ENCODE measurements at regions not wholly inside any gene's neighbourhood (a gene's known extent, or its start where the extent isn't known, plus 50 kb on each side); places are given as distances from the start of the nearest gene placed in this dataset.

DNA sequence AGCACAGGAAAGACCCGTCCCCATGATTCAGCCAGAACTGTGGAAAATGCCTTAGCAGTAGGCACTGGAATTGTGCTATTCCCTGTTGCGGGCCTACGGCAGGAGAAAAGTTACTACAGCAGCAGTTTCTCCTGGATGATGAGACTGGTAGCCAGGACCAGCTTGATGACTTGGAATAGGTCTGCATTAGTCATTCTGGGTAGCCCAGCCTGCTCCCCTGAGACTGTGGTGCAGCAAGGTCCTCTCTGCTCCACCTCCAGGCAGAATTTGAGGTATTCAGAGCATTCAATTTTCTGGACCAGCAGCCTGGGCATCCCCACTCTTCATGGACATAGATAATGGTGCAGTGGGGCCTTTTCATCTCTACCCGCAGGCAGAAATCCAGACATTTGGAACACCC is 490.0 kb downstream of the SH2D4B start:
- no peak for DNase-seq

GRCh38 chr10:81031774-81032173 is 494.1 kb downstream of the SH2D4B start:
- no peak for DNase-seq

DNA sequence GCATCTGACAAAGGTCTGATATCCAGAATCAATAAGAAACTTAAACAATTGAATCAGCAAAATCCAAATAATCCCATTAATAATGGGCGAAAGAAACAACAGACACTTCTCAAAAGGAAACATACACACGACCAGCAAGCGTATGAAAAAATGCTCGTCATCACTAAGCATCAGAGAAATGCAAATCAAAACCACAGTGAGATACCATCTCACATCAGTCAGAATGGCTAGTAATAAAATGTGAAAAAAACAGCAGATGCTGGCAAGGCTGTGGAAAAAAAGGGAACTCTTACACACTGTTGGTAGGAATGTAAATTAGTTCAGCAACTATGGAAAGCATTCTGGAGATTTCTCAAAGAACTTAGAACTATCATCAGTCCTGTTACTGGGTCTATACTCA is 496.7 kb downstream of the SH2D4B start:
- no peak for DNase-seq

DNA sequence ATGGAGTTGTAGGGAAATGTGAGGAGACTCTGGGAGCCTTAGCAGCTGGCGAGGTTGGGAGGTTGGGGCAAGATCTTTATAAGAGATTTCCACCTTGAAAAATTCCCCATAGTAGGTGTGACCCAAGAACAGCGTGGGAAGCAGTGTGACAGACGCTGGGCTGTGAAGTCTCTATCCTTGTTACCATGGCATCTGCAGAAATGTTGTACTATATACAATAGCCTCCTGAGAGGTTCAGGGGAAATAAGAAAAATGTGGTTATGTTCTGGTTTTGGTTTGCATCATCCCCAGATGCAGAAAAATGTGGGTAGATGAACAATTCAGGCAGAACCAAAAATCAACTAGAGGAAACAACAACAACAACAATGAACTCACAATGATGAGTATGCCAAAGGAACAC is 498.6 kb downstream of the SH2D4B start:
- DNase-seq, result no peak

GRCh38 chr10:81040031-81040430 is 502.3 kb downstream of the SH2D4B start:
- no peak for DNase-seq

GRCh38 chr10:81040940-81041339 is 503.2 kb downstream of the SH2D4B start:
- DNase-seq, result no peak

DNA sequence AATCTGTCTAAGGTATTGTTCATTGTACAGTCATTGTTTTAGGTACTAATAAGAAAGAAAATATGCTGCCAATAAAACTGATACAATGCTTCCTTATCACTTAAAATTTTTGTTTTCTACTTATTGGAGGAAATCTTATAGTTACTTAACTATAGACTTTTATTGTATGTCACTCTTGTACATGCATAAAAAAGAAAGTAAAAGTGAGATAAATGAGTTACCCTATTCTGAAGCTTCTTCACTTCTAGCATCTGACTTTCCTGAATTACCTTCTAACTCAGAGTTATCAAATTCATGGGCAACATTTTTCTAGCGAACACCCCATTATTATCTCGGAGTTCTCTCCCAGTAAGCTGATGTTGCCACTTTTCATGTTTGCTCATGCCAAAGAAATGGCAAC is 504.9 kb downstream of the SH2D4B start:
- DNase-seq, result no peak

GRCh38 chr10:81065474-81065873 is 527.8 kb downstream of the SH2D4B start:
- DNase-seq, result no peak

DNA sequence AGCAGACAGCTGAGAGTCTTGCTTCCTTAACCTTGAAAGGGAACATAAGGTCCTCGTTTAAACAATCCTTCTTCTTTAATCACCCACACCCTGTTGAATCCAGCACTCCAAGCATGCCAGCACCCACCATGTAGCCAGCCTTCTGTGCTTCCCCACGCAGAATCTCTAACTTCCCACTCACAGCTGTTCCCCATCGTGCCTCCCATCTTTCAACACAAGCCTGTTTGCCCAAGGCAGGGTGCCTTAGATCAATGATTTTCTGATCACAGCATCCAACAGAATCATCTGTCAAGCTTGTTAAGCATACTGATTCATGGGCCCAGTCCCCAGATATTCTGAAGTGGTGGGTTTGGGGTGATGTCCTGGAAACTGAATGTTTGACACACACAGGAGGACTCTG is 530.8 kb downstream of the SH2D4B start:
- no peak for DNase-seq

- no peak for DNase-seq
Observed at GRCh38 chr10:81071087-81071796, 533.5 kb downstream of the SH2D4B start.

DNA sequence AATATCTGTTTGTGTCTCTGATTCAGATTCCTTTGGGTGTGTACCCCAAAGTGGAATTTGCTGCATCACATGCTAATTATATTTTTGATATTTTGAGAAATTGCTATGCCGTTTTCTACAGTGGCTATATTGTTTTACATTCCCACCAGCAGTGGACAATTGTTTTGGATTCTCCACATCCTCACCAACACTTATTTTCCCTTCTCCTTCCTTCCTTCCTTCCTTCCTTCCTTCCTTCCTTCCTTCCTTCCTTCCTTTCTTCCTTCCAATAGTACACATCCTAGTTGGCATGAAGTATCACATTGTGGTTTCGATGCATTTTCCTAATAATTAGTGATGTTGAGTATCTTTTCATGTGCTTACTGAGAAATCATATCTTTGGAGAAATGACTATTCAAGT is 535.5 kb downstream of the SH2D4B start:
- no peak for DNase-seq

- DNase-seq, result no peak
Observed at GRCh38 chr10:81081887-81082620, 544.4 kb downstream of the SH2D4B start.

- no peak for DNase-seq
Observed at GRCh38 chr10:81082621-81083376, 545.1 kb downstream of the SH2D4B start.

DNA sequence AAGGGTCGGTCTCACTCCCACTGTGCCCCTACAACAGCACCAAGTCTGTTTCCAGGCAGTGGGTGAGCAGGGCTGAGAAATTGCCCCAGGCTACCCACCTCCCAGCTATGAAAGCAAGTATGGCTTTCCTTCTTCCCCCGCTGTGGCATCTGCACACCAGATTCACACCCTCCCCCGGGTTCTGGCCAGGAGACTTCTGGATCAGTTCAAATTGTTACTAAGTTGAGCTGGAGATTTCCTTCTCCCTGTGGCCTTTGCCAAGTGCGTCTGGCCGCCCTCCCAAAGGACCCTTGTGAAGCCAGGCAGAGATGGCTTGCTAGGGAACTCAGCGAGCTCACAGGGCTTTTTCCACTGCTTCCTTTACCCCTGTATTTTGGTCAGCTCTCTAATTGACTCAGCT is 555.4 kb downstream of the SH2D4B start:
- DNase-seq, result no peak

DNA sequence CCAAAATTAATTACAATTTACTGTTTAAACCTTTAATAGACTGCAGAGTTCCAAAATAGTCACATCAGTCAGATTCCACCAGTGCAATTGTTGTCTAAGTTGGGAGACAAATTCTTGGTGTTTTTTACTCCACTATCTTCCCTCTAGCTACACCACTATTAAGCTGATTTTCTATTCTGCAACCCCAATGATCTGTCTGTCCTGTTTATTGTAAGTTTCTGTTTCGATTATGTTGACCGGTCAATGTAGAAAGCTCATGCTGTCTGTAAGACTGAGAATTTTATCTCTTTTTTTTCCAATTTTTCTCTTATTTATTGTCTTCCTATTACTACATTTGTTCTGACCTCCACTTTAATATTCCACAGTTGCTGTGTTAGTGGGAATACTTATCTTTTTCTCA is 557.5 kb downstream of the SH2D4B start:
- no peak for DNase-seq

- DNase-seq, result no peak
Observed at GRCh38 chr10:81096558-81096957, 558.9 kb downstream of the SH2D4B start.

GRCh38 chr10:81101062-81101461 is 563.4 kb downstream of the SH2D4B start:
- no peak for DNase-seq

- no peak for DNase-seq
Observed at GRCh38 chr10:81104494-81104893, 566.8 kb downstream of the SH2D4B start.

DNA sequence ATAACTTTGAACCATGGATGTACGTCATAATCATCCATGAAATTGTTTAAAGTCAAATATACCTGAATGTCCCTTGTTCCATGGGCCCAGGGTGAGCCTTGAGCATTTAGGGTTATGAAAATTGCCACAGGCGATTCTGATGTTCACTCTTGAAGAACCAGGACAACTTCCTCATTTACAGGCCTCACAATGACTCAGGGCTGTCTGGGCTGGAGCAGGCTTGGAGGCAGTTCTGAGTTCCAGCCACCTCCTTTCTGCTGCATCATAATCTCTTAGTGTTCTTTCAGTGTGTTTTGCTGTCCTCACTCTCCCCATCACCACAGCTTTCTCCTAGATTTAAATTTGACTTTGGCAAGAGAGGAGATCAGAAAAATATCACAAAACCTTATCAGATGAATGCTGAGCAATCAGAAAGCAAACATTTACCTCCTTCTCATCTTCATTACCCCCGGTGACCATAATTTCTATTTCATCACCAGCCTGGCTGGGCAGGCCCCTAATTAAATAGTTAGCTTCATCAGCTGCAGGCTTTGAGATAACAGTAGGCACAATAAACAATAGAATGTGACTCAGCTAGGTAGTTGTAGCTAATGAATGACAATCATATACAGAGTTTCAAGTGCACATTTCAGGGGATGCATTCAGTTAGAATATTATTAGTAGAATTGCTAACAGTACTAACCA is 571.0 kb downstream of the SH2D4B start:
- no peak for DNase-seq

- no peak for DNase-seq
Observed at GRCh38 chr10:81109200-81109752, 571.6 kb downstream of the SH2D4B start.

DNA sequence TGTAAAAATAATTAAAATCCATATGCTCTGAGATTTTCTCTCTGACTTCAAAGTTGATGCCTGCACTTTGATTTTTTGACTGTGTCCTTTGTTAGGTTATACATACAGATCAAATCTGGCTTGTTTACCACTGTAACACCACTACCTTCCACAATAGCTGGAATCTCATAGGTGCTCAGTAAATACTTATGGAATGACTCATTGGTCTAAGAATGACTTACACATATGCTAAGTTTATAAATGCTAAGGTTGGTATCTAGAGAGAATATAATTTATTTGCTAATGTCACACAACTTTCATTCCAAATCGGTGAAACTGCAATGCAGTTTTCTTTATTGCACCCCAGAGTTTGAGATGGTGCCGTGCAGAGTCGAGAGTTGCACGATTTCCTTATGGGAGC is 578.5 kb downstream of the SH2D4B start:
- DNase-seq, result no peak

- DNase-seq, result no peak
Observed at GRCh38 chr10:81116990-81117389, 579.3 kb downstream of the SH2D4B start.

DNA sequence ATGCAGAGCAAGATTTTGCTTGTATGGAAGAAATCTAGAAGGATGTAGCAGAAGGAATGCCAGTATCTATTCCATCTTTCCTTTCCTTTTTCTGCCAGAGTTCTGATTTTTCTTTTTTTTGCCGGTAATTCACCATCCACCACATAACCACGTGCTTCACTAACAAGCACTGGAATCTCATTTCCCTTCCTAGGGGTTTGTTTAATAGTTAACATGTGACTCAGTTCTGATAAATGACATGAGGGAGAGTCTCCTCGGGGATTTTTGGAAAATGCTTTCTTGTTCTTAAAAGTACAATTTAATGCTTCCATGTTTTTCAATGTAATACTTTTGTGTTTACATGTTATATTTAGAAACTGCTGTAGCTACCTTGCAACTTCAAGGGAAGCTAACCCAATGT is 590.2 kb downstream of the SH2D4B start:
- no peak for DNase-seq

Measured in NCI-H1694 treated with DMSO at 0.1 percent for 48 hours (cell line).